Lower lobe of right lung (tissue), 2 donors: ENCODE measurements at regions not wholly inside any gene's neighbourhood (a gene's known extent, or its start where the extent isn't known, plus 50 kb on each side); places are given as distances from the start of the nearest gene placed in this dataset.

Experiments used
- ATAC-seq, 2 donors: fragments of 200-7000 bp; cut with Tn5 transposase; one replicate each; pipeline ENCODE4 v1.9.1; 2020 to 2022; ENCODE audit warnings: mild to moderate bottlenecking in 2 of 2, moderate library complexity in 2 of 2
- DNase-seq: peaks from one replicate; pipeline ENCODE4 v3.0.0-alpha.2; 2020
- H3K27ac ChIP-seq: fragments of 200-600 bp; one replicate; pipeline ENCODE4 v1.8.0; 2022
- H3K27me3 ChIP-seq: fragments of 200-600 bp; one replicate; pipeline ENCODE4 v1.8.0; 2022; ENCODE audit warnings: low read depth
- H3K36me3 ChIP-seq: fragments of 200-600 bp; one replicate; pipeline ENCODE4 v1.8.0; 2022; ENCODE audit warnings: mild to moderate bottlenecking
- H3K4me1 ChIP-seq: fragments of 200-600 bp; one replicate; pipeline ENCODE4 v1.8.0; 2022
- H3K4me3 ChIP-seq: fragments of 200-600 bp; one replicate; pipeline ENCODE4 v1.8.0; 2022; ENCODE audit warnings: mild to moderate bottlenecking
- H3K9me3 ChIP-seq: fragments of 200-600 bp; one replicate; pipeline ENCODE4 v1.8.0; 2022
- CTCF ChIP-seq: fragments of 200-600 bp; IDR thresholded peaks from one replicate; pipeline ENCODE4 v1.8.0; 2022; ENCODE audit warnings: antibody characterized with exemption, mild to moderate bottlenecking
- intact Hi-C: fragments of 100-400 bp; cut with DNase I; formaldehyde crosslinking; loops from one replicate; pipeline ENCODE4 v1.11.0; 2022
- donor health status: DM: no; HTN: yes; CAD: no; lungs with severe emphysema.

GRCh38 chrX:20333672-20334071, 67.0 kb upstream of the RPS6KA3 start:
- Histone ChIP-seq H3K4me1 (no peaks in the 10 kb centered on the region), H3K4me3 (no peak overlapping the region), H3K27me3 (no peaks in the 10 kb centered on the region), H3K9me3 (no peaks in the 10 kb centered on the region), H3K36me3 (no peaks in the 10 kb centered on the region), H3K27ac (no peak overlapping the region)
- no peak for DNase-seq
- intact Hi-C loops = no loop called here
- no peak for ATAC-seq
- no peak for TF ChIP-seq CTCF

GRCh38 chrX:20330545-20330944, 63.8 kb upstream of the RPS6KA3 start:
- H3K36me3 ChIP-seq = no peaks in the 10 kb centered on the region
- H3K9me3 ChIP-seq = no peaks in the 10 kb centered on the region
- H3K4me1 ChIP-seq = no peaks in the 10 kb centered on the region
- DNase-seq (no peak), ATAC-seq (no peak)
- H3K4me3 ChIP-seq = no peak overlapping the region
- intact Hi-C loops = no loop called here
- no peak for TF ChIP-seq CTCF
- no peaks in the 10 kb centered on the region for H3K27me3 ChIP-seq
- no peak overlapping the region for H3K27ac ChIP-seq

- ATAC-seq (no peak), DNase-seq (no peak)
- H3K36me3 ChIP-seq = no peaks in the 10 kb centered on the region
- no peaks in the 10 kb centered on the region for H3K27me3 ChIP-seq
- intact Hi-C loops = no loop called here
- H3K9me3 ChIP-seq = no peaks in the 10 kb centered on the region
- H3K27ac ChIP-seq = no peak overlapping the region
- H3K4me1 ChIP-seq = no peaks in the 10 kb centered on the region
- no peak overlapping the region for H3K4me3 ChIP-seq
- no peak for TF ChIP-seq CTCF
These were observed 62.7 kb upstream of the RPS6KA3 start for GRCh38 chrX:20329435-20329834.

GRCh38 chrX:20325786-20326388, 59.2 kb upstream of the RPS6KA3 start:
- Histone ChIP-seq H3K9me3 (no peaks in the 10 kb centered on the region), H3K27me3 (no peaks in the 10 kb centered on the region), H3K36me3 (no peaks in the 10 kb centered on the region), H3K4me3 (no peak overlapping the region), H3K27ac (no peak overlapping the region), H3K4me1 (peaks cover 4% of the 10 kb centered on the region)
- ATAC-seq (no peak), DNase-seq (no peak)
- TF ChIP-seq CTCF = no peak
- intact Hi-C loops = no loop called here

- no peaks in the 10 kb centered on the region for H3K27me3 ChIP-seq
- TF ChIP-seq CTCF = no peak
- intact Hi-C loops = no loop called here
These were observed 56.2 kb upstream of the RPS6KA3 start for GRCh38 chrX:20322887-20323286.

More at GRCh38 chrX:20322887-20323286, 56.2 kb upstream of the RPS6KA3 start:
- Histone ChIP-seq H3K4me3 (no peak overlapping the region), H3K9me3 (no peaks in the 10 kb centered on the region), H3K4me1 (peaks cover 10% of the 10 kb centered on the region), H3K27ac (no peak overlapping the region), H3K36me3 (no peaks in the 10 kb centered on the region)
- no peak for DNase-seq
- no peak for ATAC-seq
